GM19035 (cell line): ENCODE measurements at regions not wholly inside any gene's neighbourhood (a gene's known extent, or its start where the extent isn't known, plus 50 kb on each side); places are given as distances from the start of the nearest gene placed in this dataset.

Experiments
- ATAC-seq: cut with Tn5 transposase; IDR thresholded peaks from one replicate; pipeline ENCODE4 v1.9.1; 2021; ENCODE audit not compliant: unreplicated experiment

GRCh38 chr11:8740129-8740528, 57.5 kb downstream of the RPL27A start:
- no peak for ATAC-seq

- ATAC-seq = no peak
Observed at GRCh38 chr11:8744423-8744822, 61.8 kb downstream of the RPL27A start.

DNA sequence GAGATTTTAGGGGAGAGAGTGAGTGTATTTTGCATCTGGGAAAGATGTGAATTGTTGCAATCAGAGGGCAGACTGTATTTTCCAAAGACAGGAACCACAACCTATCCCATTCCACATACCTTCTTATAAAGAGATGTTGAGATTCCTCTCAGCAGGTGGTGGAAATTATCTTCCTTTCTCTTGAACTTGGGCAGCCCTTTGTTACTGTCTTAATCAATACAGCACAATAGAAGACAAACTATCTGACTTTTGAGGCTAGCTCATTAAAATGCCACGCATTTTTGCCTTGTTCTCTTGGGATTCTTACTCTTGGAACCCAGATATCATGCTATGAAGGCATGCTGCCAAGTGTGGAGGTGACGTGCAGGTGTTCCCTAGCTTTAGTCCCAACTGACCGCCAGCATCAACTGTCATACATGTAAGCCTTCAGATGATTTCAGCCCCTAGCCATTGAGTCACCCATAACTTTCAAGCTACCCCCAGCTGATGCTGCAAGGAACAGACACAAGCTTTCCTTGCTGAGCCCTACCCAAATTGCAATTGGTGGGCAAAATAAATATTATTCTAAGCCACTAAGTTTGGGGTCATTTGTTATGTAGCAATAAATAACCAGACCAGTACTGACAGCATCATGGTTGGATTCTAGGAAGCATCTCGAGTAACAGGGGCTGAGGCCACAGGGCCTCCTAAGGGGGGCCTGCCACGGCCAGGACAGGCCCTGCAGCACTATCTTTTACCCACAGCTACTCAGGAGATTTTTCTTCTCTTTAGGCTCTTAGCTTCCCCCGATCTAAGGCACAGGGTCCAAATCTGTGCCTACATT, 63.0 kb downstream of the RPL27A start:
- no peak for ATAC-seq

GRCh38 chr11:8746331-8746974, 63.9 kb downstream of the RPL27A start:
- no peak for ATAC-seq

GRCh38 chr11:8747173-8747572, 64.6 kb downstream of the RPL27A start:
- ATAC-seq = no peak

DNA sequence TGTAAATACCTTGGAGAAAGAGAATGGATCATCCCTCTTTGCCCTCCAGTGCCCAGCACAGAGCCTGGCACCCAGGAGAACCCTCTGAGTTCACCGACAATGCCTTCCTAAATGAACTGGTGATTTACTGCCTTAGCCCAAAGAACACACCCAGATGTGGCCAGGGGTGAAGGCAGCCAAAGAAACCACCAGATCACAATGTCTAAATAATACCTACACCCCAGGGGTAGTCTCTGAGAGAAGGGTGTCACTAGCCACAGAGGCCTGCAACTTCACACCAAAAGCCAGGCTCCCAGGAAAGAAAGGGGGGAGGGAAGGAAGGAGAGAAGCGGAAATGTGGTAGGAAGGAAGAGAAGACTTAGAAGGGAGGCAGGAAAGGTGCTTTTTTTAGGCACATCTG, 65.7 kb downstream of the RPL27A start:
- no peak for ATAC-seq

DNA sequence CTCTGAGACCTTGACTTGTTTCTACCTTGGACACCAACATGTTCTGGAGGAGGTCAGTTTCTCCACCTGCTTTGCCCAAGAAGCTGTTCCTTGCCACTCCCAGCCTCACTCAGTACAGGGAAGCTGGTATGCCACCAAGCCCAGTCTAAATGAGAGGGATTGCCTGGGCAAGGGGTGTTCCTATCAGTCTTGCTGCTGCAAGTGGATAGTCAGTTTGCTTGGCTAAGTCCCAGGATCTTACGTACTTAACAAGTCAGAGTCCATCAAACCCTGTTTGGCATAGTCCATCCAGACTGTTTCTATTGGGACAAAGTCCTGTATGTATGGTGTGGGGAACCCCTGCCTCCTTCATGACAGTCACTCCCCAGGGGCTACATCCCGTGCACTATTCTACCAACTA, 66.6 kb downstream of the RPL27A start:
- no peak for ATAC-seq

GRCh38 chr11:8754241-8754640, 71.6 kb downstream of the RPL27A start:
- no peak for ATAC-seq

- no peak for ATAC-seq
Observed at GRCh38 chr11:8756201-8756600, 73.6 kb downstream of the RPL27A start.

- ATAC-seq = no peak
Observed at GRCh38 chr11:8757047-8757446, 74.5 kb downstream of the RPL27A start.

DNA sequence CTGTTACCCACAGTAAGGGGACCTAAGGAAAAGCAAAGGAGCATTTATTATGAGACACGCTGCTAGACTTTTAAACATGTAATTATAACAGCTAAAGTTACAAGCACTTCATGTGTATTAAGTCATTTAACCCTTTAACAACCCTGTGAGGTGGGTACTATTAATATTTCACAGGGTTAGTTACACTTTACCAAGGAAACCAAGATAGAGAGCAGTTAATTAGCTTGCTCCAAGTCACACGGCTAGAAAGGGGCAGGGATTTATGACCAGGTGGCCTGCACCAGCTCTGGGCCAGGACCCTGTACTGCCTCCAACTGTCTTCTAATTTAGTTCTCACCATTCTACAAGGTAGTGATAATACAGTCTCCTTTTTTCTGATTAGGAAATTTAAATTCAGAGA, 74.9 kb downstream of the RPL27A start:
- ATAC-seq = no peak

DNA sequence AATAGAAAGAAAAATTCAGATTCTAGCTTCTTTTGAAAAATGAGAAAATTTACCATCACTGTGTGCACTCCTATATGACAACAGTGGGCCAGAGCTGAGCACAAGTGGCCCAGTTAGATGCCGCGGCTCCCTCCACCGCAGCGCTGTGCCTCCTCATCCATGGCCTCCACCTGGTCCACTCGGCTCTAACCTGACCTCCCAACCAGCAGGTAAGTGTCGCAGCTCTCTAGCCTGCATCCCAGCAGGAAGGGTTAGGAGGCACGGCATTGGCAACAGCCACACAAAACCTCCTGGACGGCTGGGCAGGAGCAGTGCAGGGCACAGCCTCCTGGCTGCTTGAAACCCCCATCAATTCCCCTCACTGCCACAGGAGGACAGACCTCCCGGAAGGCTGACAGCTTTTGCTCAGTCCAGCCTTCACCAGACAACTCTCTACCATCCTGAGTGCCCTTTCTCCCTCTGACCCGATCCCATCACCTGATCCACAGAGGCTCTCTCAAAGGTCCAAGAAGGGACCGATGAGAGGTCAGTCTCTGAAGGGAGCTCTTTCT, 76.1 kb downstream of the RPL27A start:
- ATAC-seq = no peak

DNA sequence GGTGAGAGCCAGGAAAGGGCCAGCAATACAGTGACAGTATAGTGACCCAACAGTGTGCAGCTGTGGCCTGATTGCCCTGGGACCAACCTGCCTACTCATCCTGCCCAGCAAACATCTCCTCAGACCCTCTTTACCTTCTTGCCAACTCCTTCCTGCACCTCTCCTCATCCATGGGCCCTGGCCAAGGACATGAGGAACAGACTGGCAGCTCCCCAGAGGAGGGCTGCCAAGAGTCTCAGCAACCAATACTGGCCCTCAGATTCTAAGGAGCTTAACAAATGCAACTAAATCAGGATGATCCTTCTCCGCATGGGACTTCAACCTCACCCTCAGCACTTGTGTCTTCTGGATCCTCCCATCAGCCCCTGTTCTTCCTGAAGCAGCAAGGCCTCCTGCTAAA, 77.0 kb downstream of the RPL27A start:
- no peak for ATAC-seq

- no peak for ATAC-seq
Observed at GRCh38 chr11:8760896-8761295, 78.3 kb downstream of the RPL27A start.

DNA sequence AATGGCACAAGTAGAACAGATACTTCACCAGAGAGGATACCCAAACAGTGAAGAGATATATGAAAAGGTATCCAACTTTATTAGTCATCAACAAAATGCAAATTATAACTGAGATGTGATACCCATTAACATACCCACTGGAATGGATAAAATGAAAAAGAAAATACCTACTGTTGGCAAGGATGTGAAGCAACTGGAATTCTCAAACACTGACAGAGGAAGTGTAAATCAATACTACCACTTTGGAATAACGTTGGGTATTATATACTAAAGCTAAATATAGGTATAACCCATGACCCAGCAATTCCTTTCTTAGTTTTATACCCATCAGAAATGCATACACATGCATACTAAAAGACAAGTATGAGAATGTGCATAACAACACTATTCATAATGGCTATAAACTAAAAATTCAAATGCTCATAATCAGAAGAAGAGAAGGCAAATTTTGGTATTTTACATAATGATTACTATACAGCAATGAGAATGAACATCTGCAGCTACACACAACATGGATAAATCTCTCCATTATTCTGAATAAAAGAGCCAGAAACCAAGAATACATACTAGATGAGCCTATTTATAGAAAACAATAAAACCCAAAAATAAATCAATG, 80.6 kb downstream of the RPL27A start:
- ATAC-seq = no peak

- ATAC-seq = no peak
Observed at GRCh38 chr11:8765294-8765693, 82.7 kb downstream of the RPL27A start.

DNA sequence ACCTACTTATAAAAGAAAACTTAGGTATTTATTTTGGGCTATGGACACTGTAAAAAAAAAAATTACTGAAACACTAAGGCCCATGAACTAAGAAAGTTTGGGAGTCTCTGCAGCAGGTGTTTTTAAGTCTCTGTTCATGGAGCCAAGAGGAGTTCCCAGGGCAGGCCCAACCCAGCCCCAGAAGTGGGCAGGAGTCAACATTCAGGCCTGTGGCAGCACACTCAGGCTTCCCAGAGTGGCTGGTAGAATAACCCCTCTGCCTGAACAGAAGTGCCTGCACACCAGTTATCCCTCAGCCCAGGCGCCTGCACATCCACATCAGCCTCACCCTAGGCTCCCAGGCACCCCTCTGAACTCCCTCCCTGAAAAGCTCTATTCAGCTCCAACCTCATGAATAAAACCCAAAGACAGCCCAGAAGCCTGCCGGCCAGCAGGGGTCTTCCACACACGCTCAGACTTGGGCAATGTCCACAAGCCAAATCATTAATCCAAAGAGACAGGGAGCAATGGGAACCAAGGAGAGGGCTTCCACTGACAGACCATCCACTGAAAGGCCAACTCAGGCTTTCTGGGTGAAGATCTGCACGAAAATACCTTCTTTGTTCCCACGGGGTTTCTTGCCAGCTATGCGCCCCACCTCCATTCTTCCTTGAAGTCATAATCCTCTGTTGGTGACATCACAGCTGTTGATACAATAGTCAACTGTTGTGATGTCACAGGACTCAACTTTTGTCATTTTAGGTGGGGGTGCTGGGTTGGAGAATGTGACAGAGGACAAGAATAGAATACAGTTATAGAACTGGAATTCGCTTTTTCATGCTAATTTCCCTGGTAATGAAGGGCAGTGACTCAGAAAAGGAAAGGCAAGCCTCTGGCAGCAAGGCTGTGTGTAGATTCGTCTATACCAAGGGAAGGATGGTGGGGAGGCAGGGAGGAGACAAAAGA, 83.7 kb downstream of the RPL27A start:
- no peak for ATAC-seq

- no peak for ATAC-seq
Observed at GRCh38 chr11:8766988-8767374, 84.4 kb downstream of the RPL27A start.

DNA sequence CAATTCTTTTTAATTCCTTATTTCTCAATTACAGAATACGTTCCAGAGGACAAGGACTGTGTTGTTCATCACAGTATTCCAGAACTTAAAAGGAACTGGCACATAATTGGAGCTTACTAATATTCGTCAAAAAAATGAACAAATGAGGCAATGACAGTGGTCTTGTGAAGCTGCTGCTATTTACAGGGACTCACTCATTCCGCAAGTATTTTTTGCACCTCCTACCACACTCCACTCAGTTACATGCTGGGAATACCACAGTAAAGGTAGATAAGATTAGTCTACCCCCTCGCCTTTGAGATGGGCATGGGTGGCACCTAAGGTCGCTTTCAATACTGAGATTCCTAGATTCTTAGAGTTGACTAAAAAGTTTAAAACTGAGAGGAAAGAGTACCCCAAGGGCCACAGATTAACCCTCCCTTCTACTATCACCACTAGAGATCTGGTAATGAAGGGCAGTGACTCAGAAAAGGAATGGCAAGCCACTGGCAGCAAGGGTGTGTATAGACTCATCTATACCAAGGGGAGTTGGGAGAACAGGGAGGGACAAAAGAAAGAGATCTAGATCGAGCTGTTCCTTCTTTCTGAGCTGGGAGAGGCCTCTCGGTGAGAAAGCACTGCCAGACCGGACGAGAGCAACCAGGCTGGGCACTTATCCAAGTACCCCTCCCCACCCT, 85.0 kb downstream of the RPL27A start:
- no peak for ATAC-seq

DNA sequence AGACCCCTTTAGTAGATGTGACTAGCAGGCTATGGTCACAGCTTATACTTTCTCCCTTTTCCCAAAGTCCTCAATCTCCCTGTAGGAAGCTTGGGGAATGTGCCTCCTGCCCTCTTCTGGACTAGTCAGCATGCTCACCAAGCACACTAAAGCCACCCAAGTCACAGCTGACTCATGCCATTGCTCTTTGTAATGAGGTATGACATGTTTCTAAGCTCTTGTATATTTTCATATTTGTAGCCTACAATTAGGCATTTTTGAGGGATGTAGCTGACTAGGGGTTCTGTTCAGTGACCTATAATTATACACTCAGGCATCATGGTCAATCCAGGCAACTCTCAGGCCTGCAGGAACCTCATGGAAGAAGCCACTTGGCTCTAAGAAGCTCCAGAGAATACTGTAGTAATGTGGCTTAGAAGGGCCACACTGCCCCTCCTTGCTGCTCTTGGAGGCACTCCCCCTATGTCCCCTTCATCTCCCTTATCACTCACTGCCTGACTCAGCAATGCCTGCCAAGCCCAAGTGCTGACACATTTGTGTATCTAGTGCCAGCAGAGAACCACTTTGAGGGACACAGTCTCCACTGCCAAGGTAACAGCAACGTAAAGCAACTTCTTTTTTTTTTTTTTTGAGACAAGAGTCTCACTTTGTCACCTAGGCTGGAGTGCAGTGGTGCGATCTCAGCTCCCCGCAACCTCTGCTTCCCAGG, 86.2 kb downstream of the RPL27A start:
- ATAC-seq = no peak
